ENCODE measurements at regions not wholly inside any gene's neighbourhood (a gene's known extent, or its start where the extent isn't known, plus 50 kb on each side); places are given as distances from the start of the nearest gene placed in this dataset.

DNA sequence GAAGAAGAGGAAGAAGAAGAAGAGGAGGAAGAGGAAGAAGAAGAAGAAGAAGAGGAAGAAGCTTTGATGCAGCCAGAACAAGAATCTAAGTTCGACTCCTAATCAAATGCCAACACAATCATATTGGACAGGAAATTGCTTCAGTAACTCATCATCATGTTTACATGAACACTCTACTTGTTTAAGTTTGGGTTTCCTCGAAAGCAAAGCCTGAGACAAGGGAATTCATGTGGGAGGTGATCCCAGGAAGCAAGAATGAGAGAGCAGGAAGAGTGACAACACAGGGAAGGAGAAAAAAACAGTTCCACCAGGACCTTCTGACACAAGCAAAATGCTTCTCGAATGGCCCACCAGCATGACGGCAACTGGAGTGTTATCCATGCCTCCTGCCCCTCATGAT is 279.0 kb downstream of the PMP22 start:
- H3K4me3 ChIP-seq (ENCODE audit: low read depth, low read length): no peak overlapping the region
- no peak for DNase-seq (ENCODE audit: low read depth)
- TF ChIP-seq, protein P1, sequence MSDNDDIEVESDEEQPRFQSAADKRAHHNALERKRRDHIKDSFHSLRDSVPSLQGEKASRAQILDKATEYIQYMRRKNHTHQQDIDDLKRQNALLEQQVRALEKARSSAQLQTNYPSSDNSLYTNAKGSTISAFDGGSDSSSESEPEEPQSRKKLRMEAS (IDR thresholded peaks at IDR 0.05; ENCODE audit: low read depth, low read length): no peak
- TF ChIP-seq, protein P2, sequence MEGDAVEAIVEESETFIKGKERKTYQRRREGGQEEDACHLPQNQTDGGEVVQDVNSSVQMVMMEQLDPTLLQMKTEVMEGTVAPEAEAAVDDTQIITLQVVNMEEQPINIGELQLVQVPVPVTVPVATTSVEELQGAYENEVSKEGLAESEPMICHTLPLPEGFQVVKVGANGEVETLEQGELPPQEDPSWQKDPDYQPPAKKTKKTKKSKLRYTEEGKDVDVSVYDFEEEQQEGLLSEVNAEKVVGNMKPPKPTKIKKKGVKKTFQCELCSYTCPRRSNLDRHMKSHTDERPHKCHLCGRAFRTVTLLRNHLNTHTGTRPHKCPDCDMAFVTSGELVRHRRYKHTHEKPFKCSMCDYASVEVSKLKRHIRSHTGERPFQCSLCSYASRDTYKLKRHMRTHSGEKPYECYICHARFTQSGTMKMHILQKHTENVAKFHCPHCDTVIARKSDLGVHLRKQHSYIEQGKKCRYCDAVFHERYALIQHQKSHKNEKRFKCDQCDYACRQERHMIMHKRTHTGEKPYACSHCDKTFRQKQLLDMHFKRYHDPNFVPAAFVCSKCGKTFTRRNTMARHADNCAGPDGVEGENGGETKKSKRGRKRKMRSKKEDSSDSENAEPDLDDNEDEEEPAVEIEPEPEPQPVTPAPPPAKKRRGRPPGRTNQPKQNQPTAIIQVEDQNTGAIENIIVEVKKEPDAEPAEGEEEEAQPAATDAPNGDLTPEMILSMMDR (IDR thresholded peaks at IDR 0.05; ENCODE audit: low read depth, low read length): no peak
- no peak for TF ChIP-seq MYC (IDR thresholded peaks at IDR 0.05; ENCODE audit: low read depth, low read length)
- no peak for TF ChIP-seq POLR2A (IDR thresholded peaks at IDR 0.05; ENCODE audit: extremely low read depth, insufficient read length)

DNA sequence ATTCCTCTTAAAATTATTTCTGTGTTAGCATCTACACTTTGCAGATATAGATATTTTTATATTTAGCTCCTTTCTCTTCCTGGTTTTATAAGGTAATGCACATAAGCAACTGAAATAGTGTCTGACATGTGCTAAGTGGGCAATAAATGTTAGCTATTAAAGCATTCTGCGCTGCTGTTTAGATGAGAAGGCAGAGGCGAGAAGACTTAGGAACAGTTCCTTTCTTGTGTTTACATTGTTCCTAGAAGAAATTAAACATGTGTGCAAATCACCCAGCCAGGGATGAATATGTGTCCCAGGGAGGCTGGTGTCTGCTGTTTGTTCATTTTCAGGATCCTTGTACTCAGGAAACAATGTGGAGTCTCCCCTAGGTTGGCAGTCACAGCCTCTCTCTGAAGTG is 292.3 kb downstream of the PMP22 start:
- no peak for TF ChIP-seq MYC (IDR thresholded peaks at IDR 0.05; ENCODE audit: low read depth, low read length)
- no peak for DNase-seq (ENCODE audit: low read depth)
- H3K4me3 ChIP-seq (ENCODE audit: low read depth, low read length): no peak overlapping the region

DNA sequence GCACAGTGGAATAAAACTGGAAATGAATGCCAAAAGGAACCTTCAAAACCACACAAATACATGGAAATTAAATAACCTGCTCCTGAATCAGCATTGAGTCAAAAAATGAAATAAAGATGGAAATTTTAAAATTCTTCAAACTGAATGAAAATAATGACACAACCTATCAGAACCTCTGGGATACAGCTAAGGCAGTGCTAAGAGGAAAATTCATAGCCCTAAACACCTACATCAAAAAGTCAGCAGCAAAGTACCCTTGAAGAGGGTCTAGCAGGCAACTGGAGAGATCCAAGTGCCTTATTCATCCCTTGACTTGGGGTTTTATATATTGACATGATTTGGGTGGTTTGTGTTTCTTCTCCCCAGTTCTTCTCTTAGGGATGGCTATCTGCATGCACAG is 294.1 kb downstream of the PMP22 start:
- TF ChIP-seq, protein P2 (IDR thresholded peaks at IDR 0.05; ENCODE audit: low read depth, low read length): no peak
- TF ChIP-seq POLR2A (IDR thresholded peaks at IDR 0.05; ENCODE audit: extremely low read depth, insufficient read length) (no peak), MYC (IDR thresholded peaks at IDR 0.05; ENCODE audit: low read depth, low read length) (no peak)
- TF ChIP-seq, protein P1 (IDR thresholded peaks at IDR 0.05; ENCODE audit: low read depth, low read length): no peak
- no peak for DNase-seq (ENCODE audit: low read depth)
- H3K4me3 ChIP-seq (ENCODE audit: low read depth, low read length): no peak overlapping the region

DNA sequence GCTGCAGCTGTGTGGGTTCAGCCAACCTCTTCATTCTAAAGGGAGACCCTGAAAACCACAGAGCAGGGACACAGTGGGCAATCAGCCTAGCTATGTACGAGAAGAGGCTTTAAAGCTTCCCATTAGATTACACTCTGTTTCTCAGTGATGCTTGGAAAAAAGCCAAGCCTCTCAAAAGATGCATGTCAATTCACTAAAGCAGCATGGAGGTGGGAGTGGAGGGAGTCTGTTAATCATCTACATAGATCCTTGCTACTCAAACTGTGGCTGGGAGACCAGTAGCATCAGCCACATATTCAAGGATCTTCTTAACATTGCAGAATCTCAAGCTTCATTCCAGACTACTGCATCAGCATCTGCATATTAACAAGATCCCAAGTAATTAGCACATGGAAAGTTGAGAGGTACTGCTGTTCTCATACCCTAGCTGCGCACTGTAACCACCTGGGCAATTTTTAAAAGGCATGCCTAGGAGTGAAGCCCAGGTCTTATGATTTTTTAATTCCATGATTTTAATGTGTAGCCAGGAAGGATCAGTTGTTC is 305.9 kb downstream of the PMP22 start:
- H3K4me3 ChIP-seq (ENCODE audit: low read depth, low read length): no peak overlapping the region
- DNase-seq (ENCODE audit: low read depth): no peak
- TF ChIP-seq MYC (IDR thresholded peaks at IDR 0.05; ENCODE audit: low read depth, low read length) (no peak), POLR2A (IDR thresholded peaks at IDR 0.05; ENCODE audit: extremely low read depth, insufficient read length) (no peak)
- TF ChIP-seq, protein P1 (IDR thresholded peaks at IDR 0.05; ENCODE audit: low read depth, low read length): no peak
- TF ChIP-seq, protein P2 (IDR thresholded peaks at IDR 0.05; ENCODE audit: low read depth, low read length): no peak

DNA sequence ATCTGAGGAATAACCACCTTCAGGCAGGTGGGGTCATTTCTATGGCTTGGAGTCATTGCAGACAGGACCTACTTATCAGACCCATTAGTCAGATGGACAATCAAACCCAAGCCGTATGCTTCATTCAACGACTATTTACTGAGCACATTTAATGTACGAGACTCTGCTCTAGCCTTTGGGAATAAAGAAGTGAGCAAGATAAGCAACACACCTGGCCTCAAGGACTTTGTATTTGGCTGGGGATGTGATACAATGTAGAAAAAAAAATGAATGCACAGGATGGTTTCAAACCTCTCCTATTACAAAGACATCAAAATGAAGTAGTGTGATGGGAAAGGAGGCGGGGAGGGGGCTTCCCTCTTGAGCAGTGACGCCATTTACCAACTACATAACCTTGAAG is 311.7 kb downstream of the PMP22 start:
- DNase-seq (ENCODE audit: low read depth): no peak
- no peak for TF ChIP-seq POLR2A (IDR thresholded peaks at IDR 0.05; ENCODE audit: extremely low read depth, insufficient read length)
- TF ChIP-seq, protein P1 (IDR thresholded peaks at IDR 0.05; ENCODE audit: low read depth, low read length): no peak
- TF ChIP-seq MYC (IDR thresholded peaks at IDR 0.05; ENCODE audit: low read depth, low read length): no peak
- TF ChIP-seq, protein P2 (IDR thresholded peaks at IDR 0.05; ENCODE audit: low read depth, low read length): no peak
- H3K4me3 ChIP-seq (ENCODE audit: low read depth, low read length): no peak overlapping the region

DNA sequence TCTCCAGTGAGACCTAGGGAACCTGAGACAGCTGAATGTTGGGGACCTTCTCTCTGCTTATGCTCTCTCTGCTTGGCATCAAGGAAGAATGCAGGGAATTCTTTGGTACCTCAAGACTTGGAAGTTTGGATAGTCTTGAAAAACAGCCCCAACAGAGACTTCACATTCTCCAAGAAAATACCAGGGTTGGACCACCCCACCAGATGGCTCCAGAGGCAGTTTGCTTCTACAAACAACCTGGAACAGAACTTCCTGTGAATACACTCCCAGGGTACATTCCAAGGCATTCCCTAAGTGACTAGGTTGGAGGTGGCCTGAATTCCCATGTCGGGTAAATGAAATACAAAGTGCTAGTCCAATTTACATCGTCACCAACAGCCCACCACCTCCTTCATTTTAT is 314.4 kb downstream of the PMP22 start:
- H3K4me3 ChIP-seq (ENCODE audit: low read depth, low read length): no peak overlapping the region
- TF ChIP-seq MYC (IDR thresholded peaks at IDR 0.05; ENCODE audit: low read depth, low read length): no peak
- no peak for DNase-seq (ENCODE audit: low read depth)

DNA sequence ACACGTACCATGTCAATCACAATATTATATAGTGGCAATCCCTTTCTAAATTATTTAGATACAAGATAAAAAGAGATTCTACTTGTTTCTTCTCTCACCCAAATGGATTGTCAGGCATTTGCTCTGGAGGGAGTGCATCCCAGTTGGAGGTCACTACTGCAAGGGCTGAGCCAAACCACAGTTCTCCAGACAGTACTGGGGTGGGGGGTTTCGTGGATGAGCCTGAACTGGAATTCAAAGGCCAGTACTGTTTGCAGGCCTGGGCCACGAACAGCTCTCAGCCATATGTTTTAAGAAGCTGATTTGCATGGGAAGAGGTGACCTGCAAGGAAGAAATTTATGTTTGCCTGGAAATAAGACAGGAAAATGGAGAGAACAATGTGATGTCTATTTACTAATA is 314.9 kb downstream of the PMP22 start:
- TF ChIP-seq, protein P1 (IDR thresholded peaks at IDR 0.05; ENCODE audit: low read depth, low read length): no peak
- TF ChIP-seq POLR2A (IDR thresholded peaks at IDR 0.05; ENCODE audit: extremely low read depth, insufficient read length): no peak
- no peak for TF ChIP-seq MYC (IDR thresholded peaks at IDR 0.05; ENCODE audit: low read depth, low read length)
- TF ChIP-seq, protein P2 (IDR thresholded peaks at IDR 0.05; ENCODE audit: low read depth, low read length): no peak
- no peak overlapping the region for H3K4me3 ChIP-seq (ENCODE audit: low read depth, low read length)
- DNase-seq (ENCODE audit: low read depth): no peak

All from NB4 (cell line).